ENCODE measurements at regions not wholly inside any gene's neighbourhood (a gene's known extent, or its start where the extent isn't known, plus 50 kb on each side); places are given as distances from the start of the nearest gene placed in this dataset.

- no peak for DNase-seq (ENCODE audit: low spot score)
Measured at GRCh38 chr14:96931751-96932150, 134.6 kb downstream of the VRK1 start.

- no peak for DNase-seq (ENCODE audit: low spot score)
Measured at GRCh38 chr14:96934638-96935330, 137.6 kb downstream of the VRK1 start.

DNA sequence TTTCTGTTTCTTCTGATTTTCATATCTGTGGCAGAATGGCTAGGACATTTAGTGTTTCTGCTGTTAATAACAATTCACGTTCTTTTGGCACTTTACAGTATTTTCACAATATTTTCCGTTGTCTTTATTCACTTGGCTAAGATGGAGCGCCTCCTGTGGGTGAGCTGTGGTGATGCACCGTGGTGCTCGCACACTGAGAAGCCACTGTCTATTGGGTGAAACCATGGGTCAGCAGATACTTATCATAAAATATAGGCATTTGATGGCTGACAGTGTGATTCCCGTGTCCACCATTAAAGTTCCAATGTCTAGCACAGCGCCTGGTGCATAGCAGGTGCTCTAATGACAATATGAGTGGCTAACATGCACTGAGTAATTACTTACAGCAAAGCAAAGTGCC, 141.8 kb downstream of the VRK1 start:
- no peak for DNase-seq (ENCODE audit: low spot score)

DNA sequence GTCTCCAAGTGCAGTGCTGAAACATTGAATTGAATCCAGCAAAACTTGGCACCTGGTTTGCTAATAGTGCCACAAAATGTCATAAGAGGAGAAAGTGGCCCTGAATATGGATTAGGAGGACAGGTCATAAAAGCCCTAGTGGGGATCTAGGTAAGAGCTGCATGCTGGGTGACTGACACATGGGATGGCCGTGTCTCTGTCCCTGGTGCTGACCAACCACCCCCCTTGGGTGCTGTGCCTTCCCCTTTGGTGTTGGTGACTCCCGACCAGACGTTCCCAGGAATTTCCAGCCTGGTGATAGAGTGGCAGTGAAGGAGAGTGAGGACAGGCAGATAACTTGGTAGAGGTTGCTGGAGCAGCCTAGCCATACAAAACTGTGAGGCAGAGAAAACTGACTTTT, 142.8 kb downstream of the VRK1 start:
- DNase-seq (ENCODE audit: low spot score) = no peak

GRCh38 chr14:96944297-96944696, 147.1 kb downstream of the VRK1 start:
- no peak for DNase-seq (ENCODE audit: low spot score)

- DNase-seq (ENCODE audit: low spot score) = no peak
Measured at GRCh38 chr14:96945721-96946120, 148.5 kb downstream of the VRK1 start.

DNA sequence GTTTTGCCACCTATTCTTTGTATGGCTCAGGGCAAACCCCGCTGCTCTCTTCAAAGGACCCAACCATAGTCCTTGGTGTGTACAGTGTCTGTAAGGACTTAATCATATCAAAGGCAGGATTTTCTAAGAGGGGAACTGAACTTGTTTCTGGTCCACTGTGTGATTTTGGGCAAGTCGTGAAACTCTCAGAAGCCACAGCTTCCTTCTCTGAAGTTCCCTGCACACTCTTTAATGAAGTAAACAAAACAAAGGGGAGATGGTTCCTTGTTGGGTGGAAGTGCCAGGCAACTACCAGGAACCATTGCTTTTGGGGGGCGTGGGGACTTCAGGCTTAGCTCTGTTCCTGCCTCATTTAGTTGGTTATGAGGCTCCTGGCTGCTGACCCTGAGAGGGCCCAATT, 152.4 kb downstream of the VRK1 start:
- DNase-seq (ENCODE audit: low spot score) = no peak

GRCh38 chr14:96951511-96951910, 154.3 kb downstream of the VRK1 start:
- DNase-seq (ENCODE audit: low spot score) = no peak

GRCh38 chr14:96953087-96953874, 156.1 kb downstream of the VRK1 start:
- no peak for DNase-seq (ENCODE audit: low spot score)

DNA sequence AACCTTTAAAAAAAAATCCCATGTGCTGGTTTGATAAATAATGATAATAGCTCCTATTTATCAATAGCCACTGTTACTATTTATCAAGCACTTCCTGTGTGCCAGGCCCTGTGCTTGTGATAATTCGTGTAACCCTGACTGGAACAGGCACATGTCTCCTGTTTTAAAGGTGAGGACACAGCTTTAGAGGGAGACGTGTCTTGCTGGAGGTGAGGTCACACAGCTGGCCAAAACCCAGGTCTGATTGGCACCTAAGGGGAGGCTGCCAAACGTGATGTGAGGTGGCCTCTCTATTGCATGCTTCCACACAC, 156.6 kb downstream of the VRK1 start:
- no peak for DNase-seq (ENCODE audit: low spot score)

- no peak for DNase-seq (ENCODE audit: low spot score)
Measured at GRCh38 chr14:96956464-96957239, 159.5 kb downstream of the VRK1 start.

DNA sequence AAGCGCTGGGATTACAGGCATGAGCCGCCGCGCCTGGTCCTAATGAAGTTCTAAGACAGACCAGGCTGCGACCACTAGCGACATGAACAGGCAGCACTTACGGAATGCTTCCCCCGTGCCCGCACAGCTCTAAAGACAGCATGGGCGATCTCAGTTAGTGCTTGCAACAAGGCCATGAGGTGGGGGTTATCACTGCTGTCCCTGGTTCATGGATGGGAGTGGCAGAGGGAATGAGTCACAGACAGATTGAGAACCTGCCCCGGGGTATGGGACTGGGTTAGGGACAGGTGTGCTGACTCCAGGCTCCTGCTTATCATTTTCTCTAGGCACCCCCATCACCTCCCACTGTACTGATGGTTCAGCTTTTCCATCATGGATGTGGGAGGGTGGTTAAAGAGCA, 160.9 kb downstream of the VRK1 start:
- DNase-seq (ENCODE audit: low spot score) = no peak

- DNase-seq (ENCODE audit: low spot score) = no peak
Measured at GRCh38 chr14:96959992-96960391, 162.8 kb downstream of the VRK1 start.

DNA sequence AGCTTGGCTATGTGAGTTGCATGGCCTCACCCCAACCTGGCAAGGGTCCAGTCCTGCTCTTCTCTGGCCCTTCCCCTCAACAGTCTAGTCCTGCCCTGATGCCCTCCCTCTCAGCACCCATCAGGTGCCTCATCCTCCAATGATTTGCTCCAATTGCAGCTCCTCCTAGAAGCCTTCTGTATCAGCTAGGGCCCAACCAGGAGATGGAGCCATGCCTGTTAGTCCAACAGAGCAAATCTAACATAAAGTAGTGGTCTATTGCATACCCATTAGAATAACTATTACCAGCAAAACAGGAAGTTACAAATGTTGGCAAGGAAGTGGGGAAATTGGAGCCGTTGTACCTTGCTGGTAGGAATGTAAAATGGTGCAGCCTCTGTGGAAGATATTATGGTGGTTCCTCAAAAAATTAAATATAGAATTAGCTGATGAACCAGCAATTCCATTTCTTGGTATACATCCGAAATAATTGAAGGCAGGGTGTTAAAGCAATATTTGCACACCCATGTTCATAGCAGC, 163.5 kb downstream of the VRK1 start:
- DNase-seq (ENCODE audit: low spot score) = no peak

GRCh38 chr14:96961895-96962294, 164.7 kb downstream of the VRK1 start:
- DNase-seq (ENCODE audit: low spot score) = no peak

- DNase-seq (ENCODE audit: low spot score) = no peak
Measured at GRCh38 chr14:96962337-96962736, 165.2 kb downstream of the VRK1 start.

DNA sequence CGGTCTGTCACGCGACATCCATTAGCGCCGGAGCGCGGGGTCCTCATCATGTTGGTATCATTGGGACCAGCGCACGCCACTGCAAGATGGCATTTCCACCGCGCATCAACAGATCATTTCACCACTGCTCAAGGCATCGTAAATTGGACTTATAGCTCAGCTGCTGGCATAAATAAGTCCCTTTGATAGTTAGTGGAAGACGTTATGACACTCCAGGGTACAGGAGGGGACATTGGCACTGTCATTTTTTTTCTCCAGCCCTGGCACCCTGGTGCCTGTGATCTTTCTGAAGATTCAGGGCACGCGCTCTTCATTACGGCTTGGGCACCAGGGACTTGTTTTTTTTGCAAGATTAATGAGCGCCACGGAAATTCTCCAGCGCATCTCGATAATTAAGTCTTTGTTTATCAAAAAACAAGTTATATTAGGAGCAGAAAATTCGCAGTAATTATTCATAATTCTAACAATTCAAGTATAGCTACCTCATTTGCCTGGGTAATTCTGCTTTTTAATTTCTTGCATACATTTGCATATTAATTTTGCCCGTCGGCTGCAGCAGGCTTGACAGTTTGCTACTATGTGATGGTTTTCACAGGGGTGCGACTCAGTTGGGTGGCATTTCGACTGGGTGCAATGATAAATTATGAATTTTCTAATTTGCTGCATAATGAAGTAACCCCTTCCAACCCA, 167.7 kb downstream of the VRK1 start:
- no peak for DNase-seq (ENCODE audit: low spot score)

DNA sequence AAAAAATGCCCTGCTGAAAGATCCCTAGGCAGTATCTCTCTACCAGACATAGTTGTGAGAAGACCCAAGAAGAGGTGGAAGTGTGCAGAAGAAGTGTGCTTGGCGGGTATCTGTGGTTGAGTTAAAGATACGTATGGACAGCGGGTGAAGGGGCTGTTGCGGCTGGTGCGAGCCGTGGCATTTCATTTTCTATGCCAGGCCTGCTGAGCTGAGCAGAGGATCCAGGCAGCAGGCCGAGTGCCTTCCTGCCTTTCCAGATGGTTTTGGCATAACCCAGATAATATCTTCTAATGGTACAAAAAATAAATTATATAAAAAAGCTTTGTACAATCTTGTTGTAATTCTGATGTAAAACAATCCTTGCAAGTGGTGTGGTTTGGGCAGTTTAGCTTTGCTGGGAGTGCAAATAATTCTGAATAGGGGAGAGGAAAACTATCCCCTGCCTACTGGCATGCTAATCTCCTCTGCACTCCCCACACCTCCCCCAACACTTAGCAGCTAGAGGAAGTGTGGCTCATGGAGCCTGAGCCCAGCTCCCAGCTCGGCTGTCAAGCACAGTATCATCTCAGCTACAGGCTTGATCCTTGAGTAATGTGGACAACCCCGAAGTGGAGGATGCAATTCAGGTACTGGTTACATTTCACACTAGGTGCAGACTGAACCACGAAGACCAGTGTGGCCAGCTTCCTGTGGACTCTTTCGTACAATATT, 168.9 kb downstream of the VRK1 start:
- no peak for DNase-seq (ENCODE audit: low spot score)

- no peak for DNase-seq (ENCODE audit: low spot score)
Measured at GRCh38 chr14:96975116-96975515, 177.9 kb downstream of the VRK1 start.

DNA sequence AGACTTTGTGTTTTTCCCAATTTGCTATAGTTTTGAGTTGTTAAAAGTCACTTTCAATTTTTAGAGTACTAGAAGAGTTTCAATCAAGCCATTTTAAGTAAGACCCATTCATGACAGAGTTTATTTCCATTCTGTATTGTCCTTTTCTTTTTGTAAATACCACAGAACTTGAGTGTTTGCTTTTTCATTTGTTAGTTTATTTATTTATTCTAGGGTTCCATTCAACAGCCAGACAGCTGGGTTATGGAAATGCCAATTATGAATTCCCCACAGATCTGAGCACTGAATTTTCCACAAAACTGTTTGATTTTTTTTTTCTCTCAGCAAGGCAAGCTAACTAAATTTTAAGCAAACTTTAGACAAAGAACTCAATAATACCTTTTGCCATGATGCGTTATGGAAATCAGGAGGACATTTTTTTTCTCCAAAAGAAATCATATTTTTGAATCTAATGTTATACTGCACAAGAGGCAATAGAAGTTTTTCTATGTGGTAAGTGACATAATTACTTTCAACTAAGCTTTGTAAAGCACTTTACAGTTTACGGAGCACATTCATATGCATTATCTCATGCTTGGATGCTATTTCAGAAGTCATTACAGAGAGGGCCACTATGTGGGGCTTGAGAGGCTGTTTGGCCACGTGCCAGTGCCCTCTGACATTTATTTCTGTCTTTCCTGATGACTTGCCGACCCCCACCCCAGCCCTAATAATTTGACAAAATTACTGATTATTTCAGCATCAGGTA, 181.5 kb downstream of the VRK1 start:
- DNase-seq (ENCODE audit: low spot score) = no peak

DNA sequence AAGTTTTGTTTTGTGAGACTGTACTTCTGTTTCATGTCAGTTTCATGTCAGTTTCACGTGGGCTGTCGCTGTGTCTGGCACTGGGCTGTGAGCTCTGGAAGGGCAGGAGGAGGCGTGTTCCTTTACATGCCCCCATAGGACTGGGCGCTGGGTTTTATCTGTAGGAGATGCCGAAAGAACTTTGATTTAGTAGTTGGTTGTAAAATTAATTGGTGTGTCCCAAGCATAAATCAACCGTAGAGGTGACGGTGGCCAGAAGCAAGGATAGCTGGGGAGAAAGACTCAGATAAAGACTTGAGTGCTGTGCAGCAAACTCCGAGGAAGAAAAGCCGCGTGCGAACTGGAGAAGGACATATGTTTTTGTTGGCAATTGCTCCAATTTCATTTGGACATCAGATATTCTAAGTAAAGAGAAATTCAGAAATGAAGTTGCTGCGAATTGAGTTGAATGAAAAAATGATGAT, 182.5 kb downstream of the VRK1 start:
- no peak for DNase-seq (ENCODE audit: low spot score)

All from AG08396 (cell line).